Esophagus (tissue), 2 donors: ENCODE measurements at regions not wholly inside any gene's neighbourhood (a gene's known extent, or its start where the extent isn't known, plus 50 kb on each side); places are given as distances from the start of the nearest gene placed in this dataset.

Experiments used
- H3K27ac ChIP-seq, 2 donors: one replicate each; pipeline ENCODE4 v1.5.1; 2013; ENCODE audit warnings: low read depth in 2 of 2, mild to moderate bottlenecking in 2 of 2, inconsistent platforms in 1 of 2, low read length in 1 of 2, moderate library complexity in 1 of 2
- H3K27me3 ChIP-seq, 2 donors: one replicate each; pipeline ENCODE4 v1.6.1; 2013; ENCODE audit warnings: low read length in 2 of 2, control low read depth in 1 of 2, mild to moderate bottlenecking in 1 of 2; ENCODE audit not compliant: insufficient read depth in 2 of 2, control insufficient read depth in 1 of 2
- H3K36me3 ChIP-seq, 2 donors: one replicate each; pipeline ENCODE4 v1.6.1; 2013; ENCODE audit warnings: low read length in 1 of 2; ENCODE audit not compliant: control insufficient read depth in 2 of 2, insufficient read depth in 2 of 2
- H3K4me1 ChIP-seq, 2 donors: one replicate each; pipeline ENCODE4 v1.6.1; 2013; ENCODE audit warnings: low read length in 1 of 2; ENCODE audit not compliant: control insufficient read depth in 2 of 2, insufficient read depth in 2 of 2
- H3K4me3 ChIP-seq, 2 donors: one replicate each; pipeline ENCODE4 v1.5.1; 2013; ENCODE audit warnings: low read length in 2 of 2, mild to moderate bottlenecking in 2 of 2, low read depth in 1 of 2, moderate library complexity in 1 of 2
- H3K9me3 ChIP-seq, 2 donors: one replicate each; pipeline ENCODE4 v1.6.1; 2013; ENCODE audit warnings: mild to moderate bottlenecking in 2 of 2, low read depth in 1 of 2, low read length in 1 of 2, moderate library complexity in 1 of 2; ENCODE audit not compliant: control insufficient read depth in 2 of 2, insufficient read depth in 1 of 2
- WGBS, 2 donors: extraction: QIAGEN DNeasy Blood & Tissue Kit; methylation state at CpG; one replicate each; pipeline ENCODE4 v1.1.7; 2013; 5-methylcytosine and 5-hydroxymethylcytosine counted together
- donor health status: healthy with polysubstance abuse.
- donor health status: Bipolar disorder and iron deficiency.

- Histone ChIP-seq H3K4me1 (peaks cover 4 to 15% of the 10 kb centered on the region in 2 donors), H3K9me3 (no peaks in the 10 kb centered on the region), H3K27me3 (no peaks in the 10 kb centered on the region), H3K4me3 (no peak overlapping the region), H3K36me3 (no peaks in the 10 kb centered on the region), H3K27ac (no peak overlapping the region)
- 78 to 83% methylated on average over 8 of the region's 8 CpGs for WGBS, 2 donors
Observed at GRCh38 chr1:232183266-232183800, 446.6 kb downstream of the SIPA1L2 start.

GRCh38 chr1:232182236-232182635, 447.7 kb downstream of the SIPA1L2 start:
- 87 to 92% methylated on average over 8 of the region's 8 CpGs for WGBS, 2 donors
- Histone ChIP-seq H3K27me3 (no peaks in the 10 kb centered on the region), H3K4me1 (peaks cover 4 to 15% of the 10 kb centered on the region in 2 donors), H3K36me3 (no peaks in the 10 kb centered on the region), H3K27ac (no peak overlapping the region), H3K9me3 (no peaks in the 10 kb centered on the region), H3K4me3 (no peak overlapping the region)

GRCh38 chr1:232180779-232181136, 449.2 kb downstream of the SIPA1L2 start:
- Histone ChIP-seq H3K36me3 (no peaks in the 10 kb centered on the region), H3K9me3 (no peaks in the 10 kb centered on the region), H3K27me3 (no peaks in the 10 kb centered on the region), H3K4me3 (no peak overlapping the region), H3K27ac (no peak overlapping the region), H3K4me1 (peaks cover 4 to 15% of the 10 kb centered on the region in 2 donors)
- 88 to 92% methylated on average over 3 of the region's 3 CpGs for WGBS, 2 donors

- Histone ChIP-seq H3K4me1 (peaks cover 4 to 15% of the 10 kb centered on the region in 2 donors), H3K36me3 (no peaks in the 10 kb centered on the region), H3K27ac (no peak overlapping the region), H3K4me3 (no peak overlapping the region), H3K9me3 (no peaks in the 10 kb centered on the region), H3K27me3 (no peaks in the 10 kb centered on the region)
- 48 to 50% methylated on average over 10 of the region's 10 CpGs for WGBS, 2 donors
Observed at GRCh38 chr1:232179896-232180778, 449.8 kb downstream of the SIPA1L2 start.

- no peaks in the 10 kb centered on the region for H3K27me3 ChIP-seq
- H3K4me3 ChIP-seq: no peak overlapping the region
- no peaks in the 10 kb centered on the region for H3K36me3 ChIP-seq
- H3K4me1 ChIP-seq: peaks cover 4 to 15% of the 10 kb centered on the region in 2 donors
- H3K27ac ChIP-seq: peak overlapping the region in 1 of 2 donors; percentile 75
- H3K9me3 ChIP-seq: no peaks in the 10 kb centered on the region
- WGBS, 2 donors: 68 to 79% methylated on average over 2 of the region's 2 CpGs
Observed at GRCh38 chr1:232178191-232178590, 451.7 kb downstream of the SIPA1L2 start.

GRCh38 chr1:232177438-232177837, 452.5 kb downstream of the SIPA1L2 start:
- Histone ChIP-seq H3K4me1 (peaks cover 2 to 15% of the 10 kb centered on the region in 2 donors), H3K27ac (no peak overlapping the region), H3K4me3 (no peak overlapping the region), H3K27me3 (no peaks in the 10 kb centered on the region), H3K9me3 (no peaks in the 10 kb centered on the region), H3K36me3 (no peaks in the 10 kb centered on the region)
- 89 to 92% methylated on average over 2 of the region's 2 CpGs for WGBS, 2 donors

GRCh38 chr1:232176222-232176621, 453.7 kb downstream of the SIPA1L2 start:
- WGBS, 2 donors: 89 to 95% methylated on average over 2 of the region's 2 CpGs
- Histone ChIP-seq H3K4me1 (peaks cover 2 to 15% of the 10 kb centered on the region in 2 donors), H3K27me3 (no peaks in the 10 kb centered on the region), H3K27ac (no peak overlapping the region), H3K4me3 (no peak overlapping the region), H3K9me3 (no peaks in the 10 kb centered on the region), H3K36me3 (no peaks in the 10 kb centered on the region)

- H3K4me1 ChIP-seq: peaks cover 2 to 6% of the 10 kb centered on the region in 2 donors
- WGBS, 2 donors: 59 to 61% methylated on average over 5 of the region's 5 CpGs
- no peaks in the 10 kb centered on the region for H3K36me3 ChIP-seq
- H3K27ac ChIP-seq: no peak overlapping the region
- H3K4me3 ChIP-seq: no peak overlapping the region
- H3K27me3 ChIP-seq: no peaks in the 10 kb centered on the region
- no peaks in the 10 kb centered on the region for H3K9me3 ChIP-seq
Observed at GRCh38 chr1:232174306-232174705, 455.6 kb downstream of the SIPA1L2 start.

GRCh38 chr1:232172563-232172962, 457.4 kb downstream of the SIPA1L2 start:
- WGBS, 2 donors: 40 to 49% methylated on average over 4 of the region's 4 CpGs
- Histone ChIP-seq H3K9me3 (no peaks in the 10 kb centered on the region), H3K36me3 (no peaks in the 10 kb centered on the region), H3K4me3 (no peak overlapping the region), H3K4me1 (no peaks in the 10 kb centered on the region), H3K27me3 (no peaks in the 10 kb centered on the region), H3K27ac (no peak overlapping the region)

- Histone ChIP-seq H3K9me3 (no peaks in the 10 kb centered on the region), H3K27ac (no peak overlapping the region), H3K4me3 (no peak overlapping the region), H3K36me3 (no peaks in the 10 kb centered on the region), H3K27me3 (no peaks in the 10 kb centered on the region), H3K4me1 (no peaks in the 10 kb centered on the region)
- WGBS, 2 donors: 62 to 74% methylated on average over 1 of the region's 1 CpG
Observed at GRCh38 chr1:232170909-232171308, 459.0 kb downstream of the SIPA1L2 start.
